DND-41 (cell line): ENCODE measurements at regions not wholly inside any gene's neighbourhood (a gene's known extent, or its start where the extent isn't known, plus 50 kb on each side); places are given as distances from the start of the nearest gene placed in this dataset.

Experiments
- ATAC-seq: fragments of 200-7000 bp; cut with Tn5 transposase; 3 replicates; pipeline ENCODE4 v1.9.1; 2021; ENCODE audit warnings: low read depth; ENCODE audit not compliant: insufficient read depth
- DNase-seq: peaks from one replicate; pipeline ENCODE4 v3.0.0-alpha.2; 2020
- H2AFZ ChIP-seq: 2 replicates; pipeline ENCODE4 v1.6.0; 2012; ENCODE audit warnings: low read depth, low read length
- H3K27ac ChIP-seq: 2 replicates; pipeline ENCODE4 v1.5.1; 2012; ENCODE audit warnings: low read length, inconsistent platforms
- H3K27me3 ChIP-seq: fragments of 200-600 bp; sonication (generic); 2 replicates; pipeline ENCODE4 v1.6.0; 2012; ENCODE audit warnings: low read length, mild to moderate bottlenecking, inconsistent platforms; ENCODE audit not compliant: insufficient read depth, poor library complexity
- H3K36me3 ChIP-seq: 2 replicates; pipeline ENCODE4 v1.5.1; 2012; ENCODE audit warnings: low read length, inconsistent platforms; ENCODE audit not compliant: insufficient read depth
- H3K4me1 ChIP-seq: 2 replicates; pipeline ENCODE4 v1.5.1; 2012; ENCODE audit warnings: mild to moderate bottlenecking, low read length; ENCODE audit not compliant: insufficient read depth
- H3K4me2 ChIP-seq: 2 replicates; pipeline ENCODE4 v1.6.0; 2012; ENCODE audit warnings: mild to moderate bottlenecking, moderate library complexity, low read length, inconsistent platforms; ENCODE audit not compliant: insufficient read depth
- H3K4me3 ChIP-seq, 2 experiments: fragments of 200-600 bp in 1 of 2; shearing (Covaris generic) in 1 of 2; 2 replicates each; pipeline ENCODE4 v1.5.1; 2012 to 2016; ENCODE audit warnings: inconsistent platforms in 2 of 2, low read length in 2 of 2, mild to moderate bottlenecking in 2 of 2, low read depth in 1 of 2, moderate library complexity in 1 of 2
- H3K79me2 ChIP-seq: 2 replicates; pipeline ENCODE4 v1.6.0; 2012; ENCODE audit warnings: low read length, inconsistent platforms; ENCODE audit not compliant: insufficient read depth
- H3K9ac ChIP-seq: 2 replicates; pipeline ENCODE4 v1.6.0; 2012; ENCODE audit warnings: low read depth, mild to moderate bottlenecking, inconsistent platforms, low read length, moderate library complexity
- H3K9me3 ChIP-seq: 2 replicates; pipeline ENCODE4 v1.5.1; 2012; ENCODE audit warnings: low read length, moderate library complexity, mild to moderate bottlenecking, inconsistent platforms; ENCODE audit not compliant: insufficient read depth, severe bottlenecking
- H4K20me1 ChIP-seq: 2 replicates; pipeline ENCODE4 v1.6.0; 2012; ENCODE audit warnings: low read length; ENCODE audit not compliant: insufficient read depth
- CTCF ChIP-seq: IDR thresholded peaks from 2 replicates; pipeline ENCODE4 v1.5.1; 2012; ENCODE audit warnings: borderline replicate concordance, low read length, moderate library complexity, mild to moderate bottlenecking; ENCODE audit not compliant: poor library complexity, severe bottlenecking; ENCODE audit errors: extremely low read depth
- EZH2 ChIP-seq: IDR thresholded peaks from 3 replicates; pipeline ENCODE4 v1.6.1; 2012; ENCODE audit warnings: borderline replicate concordance, low read depth, mild to moderate bottlenecking, moderate library complexity, low read length, inconsistent platforms; ENCODE audit not compliant: severe bottlenecking

GRCh38 chr21:35705888-35706287, 354.4 kb downstream of the SETD4 start:
- Histone ChIP-seq H3K4me2 (no peak overlapping the region), H3K79me2 (no peaks in the 10 kb centered on the region), H4K20me1 (no peaks in the 10 kb centered on the region), H3K9me3 (no peaks in the 10 kb centered on the region), H3K9ac (no peak overlapping the region), H3K4me3 (no peak overlapping the region), H3K27ac (no peak overlapping the region), H3K36me3 (no peaks in the 10 kb centered on the region), H3K27me3 (no peaks in the 10 kb centered on the region), H2AFZ (no peak overlapping the region), H3K4me1 (peaks cover 19% of the 10 kb centered on the region)
- TF ChIP-seq CTCF, result no peak
- no peak for TF ChIP-seq EZH2
- DNase-seq (no peak), ATAC-seq (no peak)

GRCh38 chr21:35705237-35705887, 355.0 kb downstream of the SETD4 start:
- no peak for ATAC-seq
- TF ChIP-seq CTCF (no peak), EZH2 (no peak)
- no peaks in the 10 kb centered on the region for H3K36me3 ChIP-seq

GRCh38 chr21:35703704-35704103, 356.6 kb downstream of the SETD4 start:
- no peak overlapping the region for H2AFZ ChIP-seq
- no peak for ATAC-seq
- peaks cover 2% of the 10 kb centered on the region for H3K4me1 ChIP-seq
- H4K20me1 ChIP-seq, result no peaks in the 10 kb centered on the region
- H3K79me2 ChIP-seq, result no peaks in the 10 kb centered on the region
- H3K9me3 ChIP-seq, result no peaks in the 10 kb centered on the region
- H3K27ac ChIP-seq, result no peak overlapping the region
- H3K4me3 ChIP-seq, result no peak overlapping the region
- DNase-seq, result no peak
- H3K4me2 ChIP-seq, result no peak overlapping the region
- no peak overlapping the region for H3K9ac ChIP-seq
- TF ChIP-seq CTCF (no peak), EZH2 (no peak)
- no peaks in the 10 kb centered on the region for H3K36me3 ChIP-seq
- no peaks in the 10 kb centered on the region for H3K27me3 ChIP-seq

More at GRCh38 chr21:35705237-35705887, 355.0 kb downstream of the SETD4 start:
- Histone ChIP-seq H3K4me3 (no peak overlapping the region), H3K9ac (no peak overlapping the region), H4K20me1 (no peaks in the 10 kb centered on the region), H3K27me3 (no peaks in the 10 kb centered on the region), H2AFZ (no peak overlapping the region), H3K27ac (no peak overlapping the region), H3K79me2 (no peaks in the 10 kb centered on the region), H3K9me3 (no peaks in the 10 kb centered on the region), H3K4me1 (peaks cover 13% of the 10 kb centered on the region), H3K4me2 (no peak overlapping the region)
- no peak for DNase-seq

- H3K4me2 ChIP-seq, result no peak overlapping the region
- H3K9me3 ChIP-seq, result no peaks in the 10 kb centered on the region
- H3K9ac ChIP-seq, result no peak overlapping the region
- no peak overlapping the region for H3K27ac ChIP-seq
- no peak for DNase-seq
- H3K79me2 ChIP-seq, result no peaks in the 10 kb centered on the region
- TF ChIP-seq EZH2 (no peak), CTCF (no peak)
- H3K4me1 ChIP-seq, result peaks cover 28% of the 10 kb centered on the region
- H3K27me3 ChIP-seq, result no peaks in the 10 kb centered on the region
- no peak for ATAC-seq
- no peak overlapping the region for H2AFZ ChIP-seq
- H3K36me3 ChIP-seq, result no peaks in the 10 kb centered on the region
- no peaks in the 10 kb centered on the region for H4K20me1 ChIP-seq
- H3K4me3 ChIP-seq, result no peak overlapping the region
Observed at GRCh38 chr21:35699361-35699760, 361.0 kb downstream of the SETD4 start.
